ENCODE measurements at regions not wholly inside any gene's neighbourhood (a gene's known extent, or its start where the extent isn't known, plus 50 kb on each side); places are given as distances from the start of the nearest gene placed in this dataset.
"Not testable (repeated sequence)": the region's sequence is repeated elsewhere in the genome, so short reads cannot be mapped to it uniquely, and the experiment has no call there.

- H4K5ac ChIP-seq (ENCODE audit: low read depth, low read length); H3K27ac ChIP-seq (ENCODE audit: insufficient read depth, low read length); H2AK9ac ChIP-seq (replicated peaks; ENCODE audit: low read depth, low read length, poor library complexity); H2BK15ac ChIP-seq (ENCODE audit: low read depth, low read length); CTCF ChIA-PET; POLR2A ChIA-PET (ENCODE audit: unreplicated experiment); BruUV-seq (replicated peaks); H3K4me3 ChIP-seq (ENCODE audit: insufficient read depth, low read depth, low read length); H2BK120ac ChIP-seq (ENCODE audit: low read depth, low read length); H4K91ac ChIP-seq (ENCODE audit: insufficient read depth, low read depth, low read length); dilution Hi-C loops (cut with HindIII; ENCODE audit: low sequenced_read_pairs, unreplicated experiment); H3K23ac ChIP-seq (ENCODE audit: low read depth, low read length); DNase-seq; H3K9ac ChIP-seq (ENCODE audit: low read depth, low read length); H3K36me3 ChIP-seq (ENCODE audit: control insufficient read depth, insufficient read depth, low read length); H2BK20ac ChIP-seq (ENCODE audit: low read depth, low read length); H3K79me1 ChIP-seq (ENCODE audit: low read depth in 1 of 2, low read length in 2 of 2); H3K14ac ChIP-seq (replicated peaks; ENCODE audit: low read depth, low read length); H3K18ac ChIP-seq (ENCODE audit: low read depth, low read length); H4K8ac ChIP-seq (ENCODE audit: low read depth in 2 of 2, low read length in 2 of 2); H4K20me1 ChIP-seq (ENCODE audit: insufficient read depth, low read length); H2AFZ ChIP-seq (replicated peaks; ENCODE audit: low read length, poor library complexity); H3K56ac ChIP-seq (ENCODE audit: extremely low read depth, insufficient read depth, low read length); H3K4ac ChIP-seq (ENCODE audit: low read depth, low read length); H3K4me2 ChIP-seq (ENCODE audit: low read depth, low read length); ATAC-seq (ENCODE audit: low read depth); H3K27me3 ChIP-seq (ENCODE audit: control insufficient read depth, insufficient read depth, low read length); H3K9me3 ChIP-seq (ENCODE audit: control insufficient read depth, insufficient read depth, low read length); in situ Hi-C loops (cut with MboI; ENCODE audit: low sequenced_read_pairs); intact Hi-C loops (cut with micrococcal nuclease); H3K4me1 ChIP-seq (ENCODE audit: control insufficient read depth, insufficient read depth, low read length); H3K9me1 ChIP-seq (ENCODE audit: insufficient read depth, low read length); H2BK5ac ChIP-seq (ENCODE audit: low read depth, low read length, poor library complexity, severe bottlenecking); H2AK5ac ChIP-seq (ENCODE audit: low read depth, low read length): not testable (repeated sequence)
- 100% methylated on average over 1 of the region's 5 CpGs; no CpG with 5 or more reads in 1 of the 2 experiments for WGBS, 2 experiments (ENCODE audit: extremely low coverage in 2 of 2, insufficient read length in 1 of 2)
Observed at GRCh38 chr1:191813593-191813992, 344.7 kb upstream of the RGS18 start.

Measured in IMR-90 (cell line).